GM12878 (cell line): ENCODE measurements at regions not wholly inside any gene's neighbourhood (a gene's known extent, or its start where the extent isn't known, plus 50 kb on each side); places are given as distances from the start of the nearest gene placed in this dataset.

ENCODE experiments used
- ATAC-seq: fragments of 200-7000 bp; cut with Tn5 transposase; 3 replicates; pipeline ENCODE4 v1.9.1; 2020; ENCODE audit warnings: mild to moderate bottlenecking, moderate library complexity
- BruUV-seq: library from RNA; stranded (reverse); fragments of 400-500 nt; replicated peaks from 2 replicates; lab custom pipeline; 2021; lab: Mats Ljungman, UMichigan
- CTCF ChIA-PET: fragments of 300-600 bp; sonication (Branson Sonifier 250); formaldehyde crosslinking; extraction: SDS; loops from one replicate; lab custom pipeline; 2021; ENCODE audit warnings: inconsistent platforms; lab: Yijun Ruan, JAX
- POLR2A ChIA-PET: fragments of 350-600 bp; formaldehyde crosslinking; extraction: SDS; loops from one replicate; lab custom pipeline; 2021; ENCODE audit warnings: inconsistent platforms; lab: Charles Lee
- RAD21 ChIA-PET: fragments of 300-600 bp; sonication (Branson Sonifier 250); formaldehyde crosslinking; loops from one replicate; lab custom pipeline; 2023; ENCODE audit warnings: antibody characterized with exemption; ENCODE audit not compliant: unreplicated experiment; lab: Charles Lee
- SMC1A ChIA-PET: fragments of 300-600 bp; sonication (Branson Sonifier 250); formaldehyde crosslinking; loops from one replicate; lab custom pipeline; 2023; ENCODE audit not compliant: unreplicated experiment, uncharacterized antibody; lab: Charles Lee
- DNase-seq: peaks from one replicate; pipeline ENCODE4 v3.0.0-alpha.2; 2011; ENCODE audit warnings: low read depth, low spot score
- FAIRE-seq: peaks from 3 replicates; lab custom pipeline; 2011; peaks lifted over from hg19 to GRCh38; lab: Jason Lieb, UNC
- H2AFZ ChIP-seq: 2 replicates; pipeline ENCODE4 v1.6.0; 2011; ENCODE audit warnings: low read depth, low read length, control low read depth; ENCODE audit not compliant: control insufficient read depth
- H3K27ac ChIP-seq: 2 replicates; pipeline ENCODE4 v1.5.1; 2011; ENCODE audit warnings: control low read depth; ENCODE audit not compliant: control insufficient read depth, insufficient read depth
- H3K27me3 ChIP-seq, 2 experiments: replicated peaks in 1 of 2; 2 replicates each; pipeline versions ENCODE4 v1.6.0 to v1.6.1; 2011; ENCODE audit warnings: low read length in 1 of 2; ENCODE audit not compliant: control insufficient read depth in 2 of 2, insufficient read depth in 2 of 2
- H3K36me3 ChIP-seq, 2 experiments: 2 replicates each; pipeline ENCODE4 v1.5.1; 2011; ENCODE audit warnings: low read length in 1 of 2; ENCODE audit not compliant: control insufficient read depth in 2 of 2, insufficient read depth in 2 of 2
- H3K4me1 ChIP-seq: 2 replicates; pipeline ENCODE4 v1.6.1; 2011; ENCODE audit warnings: mild to moderate bottlenecking, low read length, moderate library complexity, mixed read lengths; ENCODE audit not compliant: control insufficient read depth, insufficient read depth
- H3K4me2 ChIP-seq: 2 replicates; pipeline ENCODE4 v1.6.0; 2011; ENCODE audit warnings: control low read depth; ENCODE audit not compliant: control insufficient read depth, insufficient read depth
- H3K4me3 ChIP-seq: fragments of 200-600 bp; sonication (generic); 2 replicates; pipeline ENCODE4 v1.5.1; 2016
- H3K79me2 ChIP-seq: 2 replicates; pipeline ENCODE4 v1.6.0; 2011; ENCODE audit warnings: low read length; ENCODE audit not compliant: control insufficient read depth, insufficient read depth
- H3K9ac ChIP-seq: 2 replicates; pipeline ENCODE4 v1.8.0; 2011; ENCODE audit warnings: low read length, control low read depth, mixed read lengths; ENCODE audit not compliant: control insufficient read depth, insufficient read depth
- H3K9me3 ChIP-seq: replicated peaks from 3 replicates; pipeline ENCODE4 v1.5.1; 2011; ENCODE audit warnings: mild to moderate bottlenecking, low read length; ENCODE audit not compliant: control insufficient read depth, insufficient read depth
- H4K20me1 ChIP-seq: 2 replicates; pipeline ENCODE4 v1.6.0; 2011; ENCODE audit not compliant: control insufficient read depth, insufficient read depth
- BRCA1 ChIP-seq: IDR thresholded peaks from 2 replicates; pipeline ENCODE4 v1.6.1; 2011; ENCODE audit warnings: low read depth, low read length, improper control_type of control experiment
- CEBPZ ChIP-seq: fragments of 150-350 bp; IDR thresholded peaks from 2 replicates; pipeline ENCODE4 v1.6.1; 2016; ENCODE audit warnings: low read depth, low read length
- EED ChIP-seq: sonication (generic); IDR thresholded peaks from 2 replicates; pipeline ENCODE4 v1.6.1; 2016; ENCODE audit warnings: antibody characterized with exemption, low read depth
- FOXK2 ChIP-seq: fragments of 450-650 bp; IDR thresholded peaks from 2 replicates; pipeline ENCODE4 v1.6.1; 2017; ENCODE audit warnings: mild to moderate bottlenecking, moderate library complexity
- FOXM1 ChIP-seq: IDR thresholded peaks from 2 replicates; pipeline ENCODE4 v1.6.1; 2012; ENCODE audit warnings: low read depth, mild to moderate bottlenecking, inconsistent platforms, low read length, moderate library complexity
- HDGF ChIP-seq: fragments of 450-650 bp; IDR thresholded peaks from 2 replicates; pipeline ENCODE4 v1.6.1; 2016; ENCODE audit warnings: antibody characterized with exemption
- JUNB ChIP-seq: IDR thresholded peaks from 2 replicates; pipeline ENCODE4 v1.6.1; 2016; ENCODE audit warnings: antibody characterized with exemption, mild to moderate bottlenecking
- MTA2 ChIP-seq: fragments of 450-650 bp; IDR thresholded peaks from 2 replicates; pipeline ENCODE4 v1.6.1; 2016; ENCODE audit warnings: low read depth, mild to moderate bottlenecking, moderate library complexity
- NR2F1 ChIP-seq: fragments of 450-650 bp; conservative IDR thresholded peaks from 2 replicates; pipeline ENCODE4 v1.6.1; 2017; ENCODE audit warnings: mild to moderate bottlenecking
- WGBS: methylation state at CpG from one replicate; pipeline ENCODE4 v1.1.6; 2016; ENCODE audit warnings: low lambda C conversion rate; ENCODE audit not compliant: insufficient replicate concordance, insufficient coverage; ENCODE audit errors: missing lambda C conversion rate; 5-methylcytosine and 5-hydroxymethylcytosine counted together
- in situ Hi-C: fragments of 300-500 bp; cut with MboI; formaldehyde crosslinking; loops from 9 replicates; pipeline ENCODE4 v1.14.3; 2018; ENCODE audit warnings: mixed read lengths
- intact Hi-C: fragments of 100-400 bp; cut with micrococcal nuclease; formaldehyde crosslinking; loops from one replicate; pipeline ENCODE4 v1.14.2; 2022; ENCODE audit not compliant: unreplicated experiment
- TF ChIP-seq, protein P1 (sequence below): IDR thresholded peaks from 2 replicates; pipeline ENCODE4 v1.6.1; 2012; ENCODE audit warnings: low read depth, low read length, improper control_type of control experiment
- TF ChIP-seq, protein P2 (sequence below): fragments of 450-650 bp; IDR thresholded peaks from 2 replicates; pipeline ENCODE4 v1.6.1; 2017; ENCODE audit warnings: mild to moderate bottlenecking, moderate library complexity
- TF ChIP-seq, protein P3 (sequence below): fragments of 450-650 bp; IDR thresholded peaks from 2 replicates; pipeline ENCODE4 v1.6.1; 2014; ENCODE audit warnings: mild to moderate bottlenecking
- TF ChIP-seq, protein P4 (sequence below): fragments of 450-650 bp; formaldehyde crosslinking; IDR thresholded peaks from 2 replicates; pipeline ENCODE4 v1.5.0; 2022; ENCODE audit warnings: mild to moderate bottlenecking, missing genetic modification characterization

DNA sequence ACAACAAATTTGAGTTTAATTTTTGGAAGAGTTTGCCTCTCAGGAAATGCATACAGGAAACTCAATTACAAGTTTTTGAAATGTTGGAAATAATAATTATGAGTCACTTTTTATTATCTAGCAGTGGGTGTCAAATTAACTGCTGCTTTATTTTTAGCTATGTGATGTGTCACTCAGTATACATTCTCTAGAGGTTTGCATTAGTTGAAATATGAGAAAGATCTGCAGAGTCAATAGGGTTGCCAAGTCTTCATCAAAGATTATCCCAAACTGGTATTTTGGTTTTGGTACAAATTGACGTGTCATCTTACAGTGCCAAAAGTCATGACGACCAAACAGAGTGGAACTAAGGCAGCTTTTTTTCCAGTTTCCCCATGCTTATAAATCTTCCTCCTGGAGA lies 54.3 kb upstream of the DIPK1A start:
- H3K4me3 ChIP-seq, result no peak overlapping the region
- 53% methylated on average over 2 of the region's 2 CpGs for WGBS
- no peak for DNase-seq
- no peaks in the 10 kb centered on the region for H4K20me1 ChIP-seq
- H3K27me3 ChIP-seq, result no peaks in the 10 kb centered on the region
- intact Hi-C loops, result no loop called here
- H3K79me2 ChIP-seq, result no peaks in the 10 kb centered on the region
- no peaks in the 10 kb centered on the region for H3K9me3 ChIP-seq
- ChIA-PET POLR2A (interaction anchor here (0.7 kb wide), 1 partner anchor 36 kb away, joined by 4 read pairs; no protein-coding TSS in a partner anchor), SMC1A (interaction anchor here (0.7 to 2.3 kb wide), 5 partner anchors 10 to 47 kb away, joined by 3 to 11 read pairs (median 3); no protein-coding TSS in a partner anchor), RAD21 (interaction anchor here (1.1 to 1.4 kb wide), 3 partner anchors 15 to 65 kb away, joined by 3 to 4 read pairs (median 4); no protein-coding TSS in a partner anchor), CTCF (interaction anchor here (1.1 to 22.9 kb wide), 8 partner anchors 15 to 132 kb away, joined by 3 to 445 read pairs (median 5); no protein-coding TSS in a partner anchor)
- no peaks in the 10 kb centered on the region for H3K36me3 ChIP-seq
- peaks cover 21% of the 10 kb centered on the region for H3K4me1 ChIP-seq
- no peak overlapping the region for H3K4me2 ChIP-seq
- H3K9ac ChIP-seq, result no peak overlapping the region
- no peak for FAIRE-seq
- H2AFZ ChIP-seq, result no peak overlapping the region
- in situ Hi-C loops, result no loop called here
- TF ChIP-seq, protein P1, sequence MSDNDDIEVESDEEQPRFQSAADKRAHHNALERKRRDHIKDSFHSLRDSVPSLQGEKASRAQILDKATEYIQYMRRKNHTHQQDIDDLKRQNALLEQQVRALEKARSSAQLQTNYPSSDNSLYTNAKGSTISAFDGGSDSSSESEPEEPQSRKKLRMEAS, result no peak
- TF ChIP-seq NR2F1 (no peak), JUNB (no peak), BRCA1 (no peak), MTA2 (no peak), EED (no peak), HDGF (no peak), FOXK2 (no peak), CEBPZ (no peak), FOXM1 (no peak)
- TF ChIP-seq, protein P2, sequence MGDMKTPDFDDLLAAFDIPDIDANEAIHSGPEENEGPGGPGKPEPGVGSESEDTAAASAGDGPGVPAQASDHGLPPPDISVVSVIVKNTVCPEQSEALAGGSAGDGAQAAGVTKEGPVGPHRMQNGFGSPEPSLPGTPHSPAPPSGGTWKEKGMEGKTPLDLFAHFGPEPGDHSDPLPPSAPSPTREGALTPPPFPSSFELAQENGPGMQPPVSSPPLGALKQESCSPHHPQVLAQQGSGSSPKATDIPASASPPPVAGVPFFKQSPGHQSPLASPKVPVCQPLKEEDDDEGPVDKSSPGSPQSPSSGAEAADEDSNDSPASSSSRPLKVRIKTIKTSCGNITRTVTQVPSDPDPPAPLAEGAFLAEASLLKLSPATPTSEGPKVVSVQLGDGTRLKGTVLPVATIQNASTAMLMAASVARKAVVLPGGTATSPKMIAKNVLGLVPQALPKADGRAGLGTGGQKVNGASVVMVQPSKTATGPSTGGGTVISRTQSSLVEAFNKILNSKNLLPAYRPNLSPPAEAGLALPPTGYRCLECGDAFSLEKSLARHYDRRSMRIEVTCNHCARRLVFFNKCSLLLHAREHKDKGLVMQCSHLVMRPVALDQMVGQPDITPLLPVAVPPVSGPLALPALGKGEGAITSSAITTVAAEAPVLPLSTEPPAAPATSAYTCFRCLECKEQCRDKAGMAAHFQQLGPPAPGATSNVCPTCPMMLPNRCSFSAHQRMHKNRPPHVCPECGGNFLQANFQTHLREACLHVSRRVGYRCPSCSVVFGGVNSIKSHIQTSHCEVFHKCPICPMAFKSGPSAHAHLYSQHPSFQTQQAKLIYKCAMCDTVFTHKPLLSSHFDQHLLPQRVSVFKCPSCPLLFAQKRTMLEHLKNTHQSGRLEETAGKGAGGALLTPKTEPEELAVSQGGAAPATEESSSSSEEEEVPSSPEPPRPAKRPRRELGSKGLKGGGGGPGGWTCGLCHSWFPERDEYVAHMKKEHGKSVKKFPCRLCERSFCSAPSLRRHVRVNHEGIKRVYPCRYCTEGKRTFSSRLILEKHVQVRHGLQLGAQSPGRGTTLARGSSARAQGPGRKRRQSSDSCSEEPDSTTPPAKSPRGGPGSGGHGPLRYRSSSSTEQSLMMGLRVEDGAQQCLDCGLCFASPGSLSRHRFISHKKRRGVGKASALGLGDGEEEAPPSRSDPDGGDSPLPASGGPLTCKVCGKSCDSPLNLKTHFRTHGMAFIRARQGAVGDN, result no peak
- TF ChIP-seq, protein P3, sequence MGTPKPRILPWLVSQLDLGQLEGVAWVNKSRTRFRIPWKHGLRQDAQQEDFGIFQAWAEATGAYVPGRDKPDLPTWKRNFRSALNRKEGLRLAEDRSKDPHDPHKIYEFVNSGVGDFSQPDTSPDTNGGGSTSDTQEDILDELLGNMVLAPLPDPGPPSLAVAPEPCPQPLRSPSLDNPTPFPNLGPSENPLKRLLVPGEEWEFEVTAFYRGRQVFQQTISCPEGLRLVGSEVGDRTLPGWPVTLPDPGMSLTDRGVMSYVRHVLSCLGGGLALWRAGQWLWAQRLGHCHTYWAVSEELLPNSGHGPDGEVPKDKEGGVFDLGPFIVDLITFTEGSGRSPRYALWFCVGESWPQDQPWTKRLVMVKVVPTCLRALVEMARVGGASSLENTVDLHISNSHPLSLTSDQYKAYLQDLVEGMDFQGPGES, result no peak
- TF ChIP-seq, protein P4, sequence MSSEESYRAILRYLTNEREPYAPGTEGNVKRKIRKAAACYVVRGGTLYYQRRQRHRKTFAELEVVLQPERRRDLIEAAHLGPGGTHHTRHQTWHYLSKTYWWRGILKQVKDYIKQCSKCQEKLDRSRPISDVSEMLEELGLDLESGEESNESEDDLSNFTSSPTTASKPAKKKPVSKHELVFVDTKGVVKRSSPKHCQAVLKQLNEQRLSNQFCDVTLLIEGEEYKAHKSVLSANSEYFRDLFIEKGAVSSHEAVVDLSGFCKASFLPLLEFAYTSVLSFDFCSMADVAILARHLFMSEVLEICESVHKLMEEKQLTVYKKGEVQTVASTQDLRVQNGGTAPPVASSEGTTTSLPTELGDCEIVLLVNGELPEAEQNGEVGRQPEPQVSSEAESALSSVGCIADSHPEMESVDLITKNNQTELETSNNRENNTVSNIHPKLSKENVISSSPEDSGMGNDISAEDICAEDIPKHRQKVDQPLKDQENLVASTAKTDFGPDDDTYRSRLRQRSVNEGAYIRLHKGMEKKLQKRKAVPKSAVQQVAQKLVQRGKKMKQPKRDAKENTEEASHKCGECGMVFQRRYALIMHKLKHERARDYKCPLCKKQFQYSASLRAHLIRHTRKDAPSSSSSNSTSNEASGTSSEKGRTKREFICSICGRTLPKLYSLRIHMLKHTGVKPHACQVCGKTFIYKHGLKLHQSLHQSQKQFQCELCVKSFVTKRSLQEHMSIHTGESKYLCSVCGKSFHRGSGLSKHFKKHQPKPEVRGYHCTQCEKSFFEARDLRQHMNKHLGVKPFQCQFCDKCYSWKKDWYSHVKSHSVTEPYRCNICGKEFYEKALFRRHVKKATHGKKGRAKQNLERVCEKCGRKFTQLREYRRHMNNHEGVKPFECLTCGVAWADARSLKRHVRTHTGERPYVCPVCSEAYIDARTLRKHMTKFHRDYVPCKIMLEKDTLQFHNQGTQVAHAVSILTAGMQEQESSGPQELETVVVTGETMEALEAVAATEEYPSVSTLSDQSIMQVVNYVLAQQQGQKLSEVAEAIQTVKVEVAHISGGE (CRISPR knock-in tag), result no peak
- TF ChIP-seq, all 136 proteins: peak for 0
- ATAC-seq, result no peak
- no TSS peak for BruUV-seq
- H3K27ac ChIP-seq, result no peak overlapping the region
